Upper lobe of left lung (tissue), 4 donors: ENCODE measurements at regions not wholly inside any gene's neighbourhood (a gene's known extent, or its start where the extent isn't known, plus 50 kb on each side); places are given as distances from the start of the nearest gene placed in this dataset.

Experiments
- POLR2A ChIP-seq, 4 donors: fragments of 450-650 bp; IDR thresholded peaks; one replicate each; pipeline ENCODE4 v1.5.1; 2016 to 2017; ENCODE audit warnings: antibody characterized with exemption in 4 of 4, mild to moderate bottlenecking in 2 of 4
- TF ChIP-seq, protein P1 (sequence below), 6 experiments: fragments of 450-650 bp in 4 of 6; fragments of 200-600 bp in 2 of 6; sonication (generic) in 2 of 6; IDR thresholded peaks; one replicate each; pipeline ENCODE4 v1.5.1; 2016 to 2019; ENCODE audit warnings: antibody characterized with exemption in 6 of 6

- TF ChIP-seq, protein P1, sequence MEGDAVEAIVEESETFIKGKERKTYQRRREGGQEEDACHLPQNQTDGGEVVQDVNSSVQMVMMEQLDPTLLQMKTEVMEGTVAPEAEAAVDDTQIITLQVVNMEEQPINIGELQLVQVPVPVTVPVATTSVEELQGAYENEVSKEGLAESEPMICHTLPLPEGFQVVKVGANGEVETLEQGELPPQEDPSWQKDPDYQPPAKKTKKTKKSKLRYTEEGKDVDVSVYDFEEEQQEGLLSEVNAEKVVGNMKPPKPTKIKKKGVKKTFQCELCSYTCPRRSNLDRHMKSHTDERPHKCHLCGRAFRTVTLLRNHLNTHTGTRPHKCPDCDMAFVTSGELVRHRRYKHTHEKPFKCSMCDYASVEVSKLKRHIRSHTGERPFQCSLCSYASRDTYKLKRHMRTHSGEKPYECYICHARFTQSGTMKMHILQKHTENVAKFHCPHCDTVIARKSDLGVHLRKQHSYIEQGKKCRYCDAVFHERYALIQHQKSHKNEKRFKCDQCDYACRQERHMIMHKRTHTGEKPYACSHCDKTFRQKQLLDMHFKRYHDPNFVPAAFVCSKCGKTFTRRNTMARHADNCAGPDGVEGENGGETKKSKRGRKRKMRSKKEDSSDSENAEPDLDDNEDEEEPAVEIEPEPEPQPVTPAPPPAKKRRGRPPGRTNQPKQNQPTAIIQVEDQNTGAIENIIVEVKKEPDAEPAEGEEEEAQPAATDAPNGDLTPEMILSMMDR (IDR thresholded peaks at IDR 0.05) = no peak
- no peak for TF ChIP-seq POLR2A (IDR thresholded peaks at IDR 0.05)
Measured at GRCh38 chr11:127649958-127650357, 649.4 kb upstream of the KIRREL3 start.
